ENCODE measurements at regions not wholly inside any gene's neighbourhood (a gene's known extent, or its start where the extent isn't known, plus 50 kb on each side); places are given as distances from the start of the nearest gene placed in this dataset.

- TF ChIP-seq NFRKB (IDR thresholded peaks at IDR 0.05) (no peak), SP1 (IDR thresholded peaks at IDR 0.05) (no peak), CTBP1 (IDR thresholded peaks at IDR 0.05; ENCODE audit: borderline replicate concordance) (no peak), TARDBP (IDR thresholded peaks at IDR 0.05) (no peak), BHLHE40 (IDR thresholded peaks at IDR 0.05; ENCODE audit: borderline replicate concordance) (no peak), ELF4 (IDR thresholded peaks at IDR 0.05) (no peak), FOXM1 (IDR thresholded peaks at IDR 0.05; ENCODE audit: borderline replicate concordance) (no peak)
Observed at GRCh38 chr6:108793516-108794251, 54.5 kb upstream of the ARMC2 start.

Measured in HEK293T (cell line).